Panc1 (cell line): ENCODE measurements at regions not wholly inside any gene's neighbourhood (a gene's known extent, or its start where the extent isn't known, plus 50 kb on each side); places are given as distances from the start of the nearest gene placed in this dataset.

Source experiments
- POLR2AphosphoS5 ChIP-seq: IDR thresholded peaks from 2 replicates; pipeline ENCODE4 v1.6.1; 2012; ENCODE audit warnings: mild to moderate bottlenecking, low read depth, low read length, moderate library complexity
- TCF7L2 ChIP-seq: IDR thresholded peaks from 2 replicates; pipeline ENCODE4 v1.6.1; 2011; ENCODE audit warnings: mild to moderate bottlenecking, low read depth, low read length, inconsistent platforms
- TF ChIP-seq, protein P1 (sequence below): fragments of 450-650 bp; IDR thresholded peaks from 2 replicates; pipeline ENCODE4 v1.5.1; 2017; ENCODE audit warnings: mild to moderate bottlenecking
- TF ChIP-seq, protein P2 (sequence below), 2 experiments: IDR thresholded peaks; 2 replicates each; pipeline ENCODE4 v1.6.1; 2011 to 2012; ENCODE audit warnings: low read depth in 2 of 2, control low read depth in 1 of 2, low read length in 1 of 2, mild to moderate bottlenecking in 1 of 2, moderate library complexity in 1 of 2; ENCODE audit not compliant: insufficient read depth in 1 of 2

DNA sequence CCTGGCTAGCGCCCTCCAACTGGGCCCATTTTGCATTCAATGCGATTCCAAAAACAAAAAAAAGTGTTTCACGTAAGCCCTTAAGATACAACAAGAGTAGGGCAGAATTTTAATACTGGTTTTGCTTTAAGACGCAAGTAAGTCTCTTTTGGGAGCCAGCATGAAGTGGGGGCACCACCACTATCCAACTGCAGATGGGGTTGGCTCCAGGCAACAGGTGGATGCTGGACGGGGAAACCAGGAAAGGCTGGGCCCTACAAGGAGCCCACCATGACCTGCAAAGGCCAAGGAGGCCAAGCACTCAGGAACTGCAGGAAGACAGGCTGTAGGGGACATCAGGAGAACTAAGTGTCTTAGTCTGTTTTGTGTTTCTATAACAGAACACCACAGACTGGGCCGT, 86.5 kb upstream of the INSIG1 start:
- TF ChIP-seq, protein P1, sequence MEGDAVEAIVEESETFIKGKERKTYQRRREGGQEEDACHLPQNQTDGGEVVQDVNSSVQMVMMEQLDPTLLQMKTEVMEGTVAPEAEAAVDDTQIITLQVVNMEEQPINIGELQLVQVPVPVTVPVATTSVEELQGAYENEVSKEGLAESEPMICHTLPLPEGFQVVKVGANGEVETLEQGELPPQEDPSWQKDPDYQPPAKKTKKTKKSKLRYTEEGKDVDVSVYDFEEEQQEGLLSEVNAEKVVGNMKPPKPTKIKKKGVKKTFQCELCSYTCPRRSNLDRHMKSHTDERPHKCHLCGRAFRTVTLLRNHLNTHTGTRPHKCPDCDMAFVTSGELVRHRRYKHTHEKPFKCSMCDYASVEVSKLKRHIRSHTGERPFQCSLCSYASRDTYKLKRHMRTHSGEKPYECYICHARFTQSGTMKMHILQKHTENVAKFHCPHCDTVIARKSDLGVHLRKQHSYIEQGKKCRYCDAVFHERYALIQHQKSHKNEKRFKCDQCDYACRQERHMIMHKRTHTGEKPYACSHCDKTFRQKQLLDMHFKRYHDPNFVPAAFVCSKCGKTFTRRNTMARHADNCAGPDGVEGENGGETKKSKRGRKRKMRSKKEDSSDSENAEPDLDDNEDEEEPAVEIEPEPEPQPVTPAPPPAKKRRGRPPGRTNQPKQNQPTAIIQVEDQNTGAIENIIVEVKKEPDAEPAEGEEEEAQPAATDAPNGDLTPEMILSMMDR = no peak
- TF ChIP-seq POLR2AphosphoS5 = no peak
- TF ChIP-seq, protein P2, sequence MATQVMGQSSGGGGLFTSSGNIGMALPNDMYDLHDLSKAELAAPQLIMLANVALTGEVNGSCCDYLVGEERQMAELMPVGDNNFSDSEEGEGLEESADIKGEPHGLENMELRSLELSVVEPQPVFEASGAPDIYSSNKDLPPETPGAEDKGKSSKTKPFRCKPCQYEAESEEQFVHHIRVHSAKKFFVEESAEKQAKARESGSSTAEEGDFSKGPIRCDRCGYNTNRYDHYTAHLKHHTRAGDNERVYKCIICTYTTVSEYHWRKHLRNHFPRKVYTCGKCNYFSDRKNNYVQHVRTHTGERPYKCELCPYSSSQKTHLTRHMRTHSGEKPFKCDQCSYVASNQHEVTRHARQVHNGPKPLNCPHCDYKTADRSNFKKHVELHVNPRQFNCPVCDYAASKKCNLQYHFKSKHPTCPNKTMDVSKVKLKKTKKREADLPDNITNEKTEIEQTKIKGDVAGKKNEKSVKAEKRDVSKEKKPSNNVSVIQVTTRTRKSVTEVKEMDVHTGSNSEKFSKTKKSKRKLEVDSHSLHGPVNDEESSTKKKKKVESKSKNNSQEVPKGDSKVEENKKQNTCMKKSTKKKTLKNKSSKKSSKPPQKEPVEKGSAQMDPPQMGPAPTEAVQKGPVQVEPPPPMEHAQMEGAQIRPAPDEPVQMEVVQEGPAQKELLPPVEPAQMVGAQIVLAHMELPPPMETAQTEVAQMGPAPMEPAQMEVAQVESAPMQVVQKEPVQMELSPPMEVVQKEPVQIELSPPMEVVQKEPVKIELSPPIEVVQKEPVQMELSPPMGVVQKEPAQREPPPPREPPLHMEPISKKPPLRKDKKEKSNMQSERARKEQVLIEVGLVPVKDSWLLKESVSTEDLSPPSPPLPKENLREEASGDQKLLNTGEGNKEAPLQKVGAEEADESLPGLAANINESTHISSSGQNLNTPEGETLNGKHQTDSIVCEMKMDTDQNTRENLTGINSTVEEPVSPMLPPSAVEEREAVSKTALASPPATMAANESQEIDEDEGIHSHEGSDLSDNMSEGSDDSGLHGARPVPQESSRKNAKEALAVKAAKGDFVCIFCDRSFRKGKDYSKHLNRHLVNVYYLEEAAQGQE (IDR thresholded peaks at IDR 0.05; ENCODE audit: insufficient read depth in 1 of 2, low read depth in 2 of 2, low read length in 1 of 2) = no peak
- no peak for TF ChIP-seq TCF7L2
